GM12874 (cell line): ENCODE measurements at regions not wholly inside any gene's neighbourhood (a gene's known extent, or its start where the extent isn't known, plus 50 kb on each side); places are given as distances from the start of the nearest gene placed in this dataset.

ENCODE experiments used
- CTCF ChIP-seq: IDR thresholded peaks from 2 replicates; pipeline ENCODE4 v1.5.1; 2011; ENCODE audit warnings: low read depth, mild to moderate bottlenecking, control low read depth, low read length, moderate library complexity; ENCODE audit not compliant: insufficient read depth

- no peak for TF ChIP-seq CTCF
Measured at GRCh38 chr17:72287586-72287985, 166.8 kb downstream of the SOX9 start.

- TF ChIP-seq CTCF, result no peak
Measured at GRCh38 chr17:72294487-72294893, 173.7 kb downstream of the SOX9 start.

- TF ChIP-seq CTCF, result no peak
Measured at GRCh38 chr17:72295916-72296315, 175.1 kb downstream of the SOX9 start.

GRCh38 chr17:72296456-72296855 lies 175.6 kb downstream of the SOX9 start:
- TF ChIP-seq CTCF, result no peak

GRCh38 chr17:72297326-72298115 lies 176.7 kb downstream of the SOX9 start:
- no peak for TF ChIP-seq CTCF

- TF ChIP-seq CTCF, result no peak
Measured at GRCh38 chr17:72299100-72299499, 178.3 kb downstream of the SOX9 start.

- TF ChIP-seq CTCF, result no peak
Measured at GRCh38 chr17:72299592-72299991, 178.8 kb downstream of the SOX9 start.
